IPS-20b (cell line): ENCODE measurements at regions not wholly inside any gene's neighbourhood (a gene's known extent, or its start where the extent isn't known, plus 50 kb on each side); places are given as distances from the start of the nearest gene placed in this dataset.

Source experiments
- H3K27ac ChIP-seq: one replicate; pipeline ENCODE4 v1.5.1; 2013; ENCODE audit warnings: low read length
- H3K27me3 ChIP-seq: 2 replicates; pipeline ENCODE4 v1.6.1; 2013; ENCODE audit warnings: mild to moderate bottlenecking, low read length, inconsistent platforms; ENCODE audit not compliant: insufficient read depth
- H3K36me3 ChIP-seq: 2 replicates; pipeline ENCODE4 v1.6.1; 2013; ENCODE audit warnings: low read depth, mild to moderate bottlenecking, inconsistent platforms, low read length, moderate library complexity; ENCODE audit not compliant: insufficient read depth
- H3K4me1 ChIP-seq: 2 replicates; pipeline ENCODE4 v1.6.1; 2013; ENCODE audit warnings: mild to moderate bottlenecking, control low read depth, inconsistent platforms, low read length, moderate library complexity; ENCODE audit not compliant: insufficient read depth
- H3K4me3 ChIP-seq: 2 replicates; pipeline ENCODE4 v1.5.1; 2013; ENCODE audit warnings: mild to moderate bottlenecking, low read length, inconsistent platforms
- H3K9ac ChIP-seq: 2 replicates; pipeline ENCODE4 v1.6.1; 2013; ENCODE audit warnings: low read depth, mild to moderate bottlenecking, inconsistent platforms, low read length, moderate library complexity
- H3K9me3 ChIP-seq: 2 replicates; pipeline ENCODE4 v1.6.1; 2013; ENCODE audit warnings: mild to moderate bottlenecking, low read depth, low read length, inconsistent platforms; ENCODE audit not compliant: insufficient read depth

DNA sequence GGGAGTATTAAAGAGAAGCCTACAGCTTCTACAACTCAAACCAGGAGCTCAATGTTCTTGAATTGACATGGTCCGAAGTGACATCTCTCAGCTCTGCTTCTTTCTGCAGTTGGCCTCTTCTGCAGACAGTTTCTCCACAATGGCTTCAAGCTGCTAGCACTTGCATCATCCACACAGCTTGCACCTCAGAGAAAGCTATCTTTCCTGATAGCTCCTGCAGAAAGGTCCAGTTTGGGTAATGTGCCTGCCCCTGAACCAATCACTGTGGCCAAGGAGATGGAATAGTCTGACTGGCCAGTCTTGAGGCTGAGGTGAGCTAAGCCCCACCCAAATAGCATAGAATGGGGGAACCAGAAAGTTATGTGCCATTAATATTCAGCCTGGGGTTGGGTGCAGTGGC is 95.8 kb upstream of the ABCA1 start:
- Histone ChIP-seq H3K27me3 (no peaks in the 10 kb centered on the region), H3K9me3 (no peaks in the 10 kb centered on the region), H3K9ac (no peak overlapping the region), H3K27ac (no peak overlapping the region), H3K36me3 (no peaks in the 10 kb centered on the region), H3K4me1 (no peaks in the 10 kb centered on the region), H3K4me3 (no peak overlapping the region)

DNA sequence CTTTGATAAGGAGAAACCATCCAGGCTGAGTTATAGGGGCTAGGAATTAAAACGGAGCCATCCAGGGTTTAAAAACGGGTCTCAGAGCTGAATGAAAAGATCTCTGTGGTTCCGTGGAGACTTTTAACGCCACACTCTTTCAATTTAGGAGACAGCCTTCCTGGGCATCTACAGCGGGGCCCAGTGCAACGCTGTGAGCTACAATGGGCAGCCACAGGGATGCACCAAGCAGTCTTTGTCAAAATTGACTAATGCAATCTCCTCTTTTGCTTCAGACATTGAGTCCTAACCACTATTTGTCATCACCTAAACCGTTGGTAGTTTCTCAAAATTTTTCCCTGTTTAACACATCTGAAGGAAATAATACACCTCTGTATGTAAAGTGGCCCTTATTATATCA is 96.6 kb upstream of the ABCA1 start:
- Histone ChIP-seq H3K27me3 (no peaks in the 10 kb centered on the region), H3K4me3 (no peak overlapping the region), H3K27ac (no peak overlapping the region), H3K9ac (no peak overlapping the region), H3K36me3 (no peaks in the 10 kb centered on the region), H3K9me3 (no peaks in the 10 kb centered on the region), H3K4me1 (no peaks in the 10 kb centered on the region)

DNA sequence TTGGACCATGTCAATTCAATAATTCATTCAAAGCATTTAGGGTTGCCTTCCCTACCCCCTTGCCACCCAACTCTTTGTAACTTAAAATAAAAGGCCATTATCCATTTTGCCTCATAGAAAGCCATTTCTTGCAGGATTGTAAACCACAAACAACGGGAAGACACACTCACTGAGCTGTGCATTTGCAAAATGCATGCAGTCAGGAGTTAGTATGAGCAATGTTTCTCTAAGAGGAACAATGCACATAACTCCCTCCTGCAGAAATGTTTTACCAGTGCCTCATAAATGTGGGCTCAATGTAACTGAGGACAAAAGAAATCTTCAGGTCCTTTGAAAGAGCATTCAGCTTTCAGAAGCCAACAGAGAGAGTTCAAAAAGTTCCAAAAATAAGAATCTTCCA is 98.5 kb upstream of the ABCA1 start:
- no peaks in the 10 kb centered on the region for H3K4me1 ChIP-seq
- no peak overlapping the region for H3K4me3 ChIP-seq
- H3K36me3 ChIP-seq = no peaks in the 10 kb centered on the region
- H3K27me3 ChIP-seq = no peaks in the 10 kb centered on the region
- H3K27ac ChIP-seq = no peak overlapping the region
- no peaks in the 10 kb centered on the region for H3K9me3 ChIP-seq
- no peak overlapping the region for H3K9ac ChIP-seq

DNA sequence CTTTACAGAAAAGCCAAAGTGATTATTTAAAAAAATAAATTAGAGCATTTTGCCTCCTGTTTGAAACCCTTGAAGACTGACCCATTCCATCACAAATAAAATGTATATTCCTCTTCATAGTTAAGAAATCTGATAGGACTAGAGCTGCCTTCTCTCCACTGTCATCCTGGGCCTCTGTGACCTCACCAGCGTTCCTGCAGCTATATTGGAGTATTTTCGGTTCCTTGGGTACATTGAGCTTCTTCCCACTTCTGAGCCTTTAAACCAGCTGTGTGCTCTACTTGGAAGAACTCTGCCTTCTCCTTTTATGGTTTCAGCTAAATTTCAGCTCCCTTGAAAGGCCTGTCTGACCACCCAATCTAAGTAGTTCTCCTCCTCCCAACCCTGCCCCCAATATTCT is 99.1 kb upstream of the ABCA1 start:
- Histone ChIP-seq H3K4me1 (no peaks in the 10 kb centered on the region), H3K27ac (no peak overlapping the region)

GRCh38 chr9:105030285-105030684 is 102.3 kb upstream of the ABCA1 start:
- H3K9me3 ChIP-seq = peaks cover 12% of the 10 kb centered on the region; the same call in 1 of the 2 replicates
- no peak overlapping the region for H3K4me3 ChIP-seq
- H3K36me3 ChIP-seq = no peaks in the 10 kb centered on the region
- H3K4me1 ChIP-seq = no peaks in the 10 kb centered on the region
- H3K27me3 ChIP-seq = no peaks in the 10 kb centered on the region
- no peak overlapping the region for H3K9ac ChIP-seq
- no peak overlapping the region for H3K27ac ChIP-seq

More for the DNA sequence above, 99.1 kb upstream of the ABCA1 start:
- Histone ChIP-seq H3K9me3 (no peaks in the 10 kb centered on the region), H3K27me3 (no peaks in the 10 kb centered on the region), H3K4me3 (no peak overlapping the region), H3K36me3 (no peaks in the 10 kb centered on the region), H3K9ac (no peak overlapping the region)

DNA sequence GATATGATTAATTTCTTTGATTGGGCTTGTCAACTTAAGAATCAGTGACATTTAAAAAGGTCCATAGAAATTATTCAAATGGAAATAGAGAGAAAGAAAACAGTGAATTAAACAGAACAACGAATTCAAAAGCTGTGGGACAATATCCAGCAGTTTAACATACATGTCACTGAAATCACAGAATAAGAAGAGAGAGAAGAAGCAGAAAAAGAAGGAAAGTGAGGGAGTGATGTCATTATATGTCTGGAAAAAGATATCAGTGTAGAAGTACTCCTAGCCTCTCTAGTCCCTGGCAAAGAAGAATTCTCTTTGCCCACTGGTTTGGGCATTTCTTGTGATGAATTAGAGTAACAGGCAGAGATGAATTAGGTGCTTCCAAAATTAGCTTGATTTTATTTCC is 109.2 kb upstream of the ABCA1 start:
- Histone ChIP-seq H3K27me3 (no peaks in the 10 kb centered on the region), H3K9me3 (peaks cover 12% of the 10 kb centered on the region; the same call in 1 of the 2 replicates), H3K36me3 (no peaks in the 10 kb centered on the region), H3K4me3 (no peak overlapping the region), H3K27ac (no peak overlapping the region), H3K4me1 (no peaks in the 10 kb centered on the region), H3K9ac (no peak overlapping the region)

GRCh38 chr9:105038051-105038450 is 110.1 kb upstream of the ABCA1 start:
- no peaks in the 10 kb centered on the region for H3K36me3 ChIP-seq
- peaks cover 11% of the 10 kb centered on the region; the same call in 1 of the 2 replicates for H3K9me3 ChIP-seq
- H3K27ac ChIP-seq = no peak overlapping the region
- H3K4me1 ChIP-seq = no peaks in the 10 kb centered on the region
- no peaks in the 10 kb centered on the region for H3K27me3 ChIP-seq
- no peak overlapping the region for H3K4me3 ChIP-seq
- no peak overlapping the region for H3K9ac ChIP-seq

- Histone ChIP-seq H3K36me3 (no peaks in the 10 kb centered on the region), H3K27ac (no peak overlapping the region), H3K4me1 (peaks cover under 1% of the 10 kb centered on the region; the same call in 1 of the 2 replicates), H3K9me3 (no peaks in the 10 kb centered on the region), H3K27me3 (no peaks in the 10 kb centered on the region), H3K4me3 (no peak overlapping the region), H3K9ac (no peak overlapping the region)
Observed at GRCh38 chr9:105039175-105039799, 111.3 kb upstream of the ABCA1 start.

DNA sequence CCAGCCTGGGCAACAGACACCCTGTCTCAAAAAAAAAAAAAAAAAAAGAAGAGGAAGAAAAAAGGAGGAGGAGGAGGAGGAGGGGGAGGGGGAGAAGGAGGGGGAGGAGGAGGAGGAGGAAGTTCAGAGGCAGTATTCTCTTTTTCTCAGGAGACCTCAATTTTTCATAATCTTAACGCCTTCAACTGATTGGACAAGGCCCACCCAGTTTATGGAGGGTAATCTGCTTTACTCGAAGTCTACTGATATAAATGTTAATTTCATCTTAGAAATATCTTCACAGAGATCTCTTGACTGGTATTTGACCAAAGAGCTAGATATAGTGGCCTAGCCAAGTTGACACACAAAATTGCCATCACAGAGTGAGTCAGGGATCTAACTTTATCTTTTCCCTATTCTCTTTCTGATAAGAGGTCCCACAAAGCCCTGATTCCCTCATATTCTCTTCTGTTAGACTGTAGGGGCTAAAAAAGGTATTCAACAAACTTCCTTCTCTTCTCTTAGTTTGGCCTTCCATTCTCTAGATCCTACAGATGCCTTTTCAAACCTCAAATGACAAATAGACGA is 115.5 kb upstream of the ABCA1 start:
- Histone ChIP-seq H3K36me3 (no peaks in the 10 kb centered on the region), H3K4me1 (peaks cover 12% of the 10 kb centered on the region; the same call in 1 of the 2 replicates), H3K9me3 (no peaks in the 10 kb centered on the region), H3K27ac (no peak overlapping the region), H3K27me3 (no peaks in the 10 kb centered on the region), H3K9ac (no peak overlapping the region), H3K4me3 (no peak overlapping the region)

- no peak overlapping the region for H3K4me3 ChIP-seq
- H3K4me1 ChIP-seq = peaks cover 12% of the 10 kb centered on the region; the same call in 1 of the 2 replicates
- no peaks in the 10 kb centered on the region for H3K27me3 ChIP-seq
- H3K9me3 ChIP-seq = no peaks in the 10 kb centered on the region
- H3K9ac ChIP-seq = no peak overlapping the region; the same call in 1 of the 2 replicates
- H3K27ac ChIP-seq = no peak overlapping the region
- no peaks in the 10 kb centered on the region for H3K36me3 ChIP-seq
Observed at GRCh38 chr9:105044518-105044917, 116.6 kb upstream of the ABCA1 start.

DNA sequence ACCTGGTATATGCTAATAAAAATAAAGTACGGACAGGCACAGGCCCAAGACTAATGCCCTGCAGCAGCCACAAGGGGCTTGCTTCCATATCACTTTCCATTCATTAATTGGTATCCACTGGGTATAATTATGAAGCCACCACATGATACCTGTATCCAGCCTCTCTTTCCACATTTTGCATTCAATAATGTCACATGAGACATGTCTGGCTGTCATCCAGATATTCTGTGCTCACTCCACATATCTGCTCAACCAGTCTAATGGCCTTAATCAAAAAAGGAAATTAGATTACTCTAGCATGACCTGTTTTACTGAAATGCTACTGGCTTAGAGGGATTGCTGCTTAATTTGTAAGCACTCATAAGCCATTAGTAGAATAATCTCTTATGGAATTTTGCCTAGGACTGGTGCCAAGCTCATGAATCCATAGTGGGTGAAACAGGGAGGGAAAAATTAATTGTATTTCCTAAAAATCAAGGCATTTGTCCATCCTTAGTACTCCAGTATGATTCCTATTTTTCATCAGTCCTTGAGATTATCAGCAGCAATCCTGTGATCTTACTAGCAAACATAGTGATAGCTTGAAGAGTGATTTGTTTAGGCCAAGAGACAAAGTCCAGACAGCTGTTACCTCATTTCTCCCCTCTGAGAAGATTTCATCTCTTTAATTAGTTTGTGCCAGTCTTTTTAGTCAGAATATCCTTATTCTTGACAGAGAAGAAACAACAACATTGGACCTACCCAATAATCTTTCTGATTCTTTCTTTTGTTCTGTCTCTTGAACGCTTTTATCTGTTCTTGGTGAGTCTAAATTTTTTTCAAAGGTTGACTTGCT is 119.2 kb upstream of the ABCA1 start:
- Histone ChIP-seq H3K36me3 (no peaks in the 10 kb centered on the region), H3K27ac (no peak overlapping the region), H3K4me1 (peaks cover 12% of the 10 kb centered on the region; the same call in 1 of the 2 replicates), H3K27me3 (no peaks in the 10 kb centered on the region), H3K9me3 (no peaks in the 10 kb centered on the region), H3K9ac (no peak overlapping the region), H3K4me3 (no peak overlapping the region)

DNA sequence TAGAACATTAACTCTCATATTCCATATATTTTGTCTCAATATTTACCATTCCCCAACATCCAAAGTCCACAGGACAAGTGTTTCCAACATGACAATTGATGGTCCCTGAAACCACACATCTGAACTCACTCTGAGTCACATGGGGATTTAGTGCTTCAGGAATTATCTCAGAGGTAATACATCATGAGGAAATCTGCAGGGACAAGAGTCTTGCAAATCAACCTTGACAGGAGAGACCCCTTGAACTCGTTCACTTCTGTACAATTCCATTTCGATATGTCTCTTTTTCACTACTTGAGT is 119.7 kb upstream of the ABCA1 start:
- Histone ChIP-seq H3K27me3 (no peaks in the 10 kb centered on the region), H3K9me3 (no peaks in the 10 kb centered on the region), H3K27ac (no peak overlapping the region), H3K36me3 (no peaks in the 10 kb centered on the region), H3K4me3 (no peak overlapping the region), H3K9ac (no peak overlapping the region), H3K4me1 (peaks cover 12% of the 10 kb centered on the region; the same call in 1 of the 2 replicates)
